Left kidney (tissue), 1 donor: ENCODE measurements at regions not wholly inside any gene's neighbourhood (a gene's known extent, or its start where the extent isn't known, plus 50 kb on each side); places are given as distances from the start of the nearest gene placed in this dataset.

Experiments
- DNase-seq: peaks from one replicate; pipeline ENCODE4 v3.0.0-alpha.2; 2013

GRCh38 chr20:4512891-4513550 lies 173.2 kb upstream of the PRNP start:
- DNase-seq = no peak

GRCh38 chr20:4511776-4512175 lies 174.5 kb upstream of the PRNP start:
- no peak for DNase-seq

- no peak for DNase-seq
Observed at GRCh38 chr20:4509825-4510522, 176.3 kb upstream of the PRNP start.

- DNase-seq = no peak
Observed at GRCh38 chr20:4508773-4509172, 177.5 kb upstream of the PRNP start.

GRCh38 chr20:4507288-4507719 lies 179.0 kb upstream of the PRNP start:
- DNase-seq = no peak

GRCh38 chr20:4504814-4505213 lies 181.4 kb upstream of the PRNP start:
- no peak for DNase-seq

GRCh38 chr20:4502756-4503155 lies 183.5 kb upstream of the PRNP start:
- no peak for DNase-seq

- no peak for DNase-seq
Observed at GRCh38 chr20:4493386-4493785, 192.9 kb upstream of the PRNP start.

- no peak for DNase-seq
Observed at GRCh38 chr20:4491643-4492042, 194.6 kb upstream of the PRNP start.

- DNase-seq = no peak
Observed at GRCh38 chr20:4490606-4491280, 195.5 kb upstream of the PRNP start.

- DNase-seq = no peak
Observed at GRCh38 chr20:4490045-4490444, 196.2 kb upstream of the PRNP start.

- no peak for DNase-seq
Observed at GRCh38 chr20:4488407-4489339, 197.6 kb upstream of the PRNP start.

GRCh38 chr20:4484379-4484997 lies 201.8 kb upstream of the PRNP start:
- no peak for DNase-seq

- no peak for DNase-seq
Observed at GRCh38 chr20:4483961-4484360, 202.3 kb upstream of the PRNP start.

GRCh38 chr20:4483486-4483885 lies 202.8 kb upstream of the PRNP start:
- no peak for DNase-seq

GRCh38 chr20:4480104-4480503 lies 206.2 kb upstream of the PRNP start:
- no peak for DNase-seq

GRCh38 chr20:4476903-4477500 lies 209.3 kb upstream of the PRNP start:
- no peak for DNase-seq

- no peak for DNase-seq
Observed at GRCh38 chr20:4472906-4473305, 213.3 kb upstream of the PRNP start.

- DNase-seq = no peak
Observed at GRCh38 chr20:4471221-4471620, 215.0 kb upstream of the PRNP start.

GRCh38 chr20:4470375-4470774 lies 215.9 kb upstream of the PRNP start:
- no peak for DNase-seq

GRCh38 chr20:4469910-4470309 lies 216.3 kb upstream of the PRNP start:
- DNase-seq = no peak
